ENCODE measurements at regions not wholly inside any gene's neighbourhood (a gene's known extent, or its start where the extent isn't known, plus 50 kb on each side); places are given as distances from the start of the nearest gene placed in this dataset.

GRCh38 chr12:91493308-91493707 is 310.7 kb upstream of the DCN start:
- TF ChIP-seq YY1 (IDR thresholded peaks at IDR 0.05; ENCODE audit: insufficient read depth, insufficient read length), result no peak
- TF ChIP-seq SUZ12 (IDR thresholded peaks at IDR 0.05; ENCODE audit: extremely low read depth, insufficient read depth, insufficient read length), result no peak
